Psoas muscle (tissue), 7 donors: ENCODE measurements at regions not wholly inside any gene's neighbourhood (a gene's known extent, or its start where the extent isn't known, plus 50 kb on each side); places are given as distances from the start of the nearest gene placed in this dataset.

Experiments
- ATAC-seq, 4 donors: fragments of 200-7000 bp; cut with Tn5 transposase; one replicate each; pipeline ENCODE4 v1.9.1; 2020; ENCODE audit warnings: moderate library complexity in 3 of 4, mild to moderate bottlenecking in 2 of 4
- DNase-seq, 2 donors: peaks; one replicate each; pipeline ENCODE4 v3.0.0-alpha.2; 2020
- H3K27ac ChIP-seq: fragments of 200-600 bp; one replicate; pipeline ENCODE4 v1.8.0; 2022
- H3K27me3 ChIP-seq, 3 donors: fragments of 200-600 bp in 1 of 3; one replicate each; pipeline versions ENCODE4 v1.6.1 to v1.8.0; 2013 to 2022; ENCODE audit warnings: low read length in 2 of 3, mild to moderate bottlenecking in 2 of 3, moderate library complexity in 1 of 3; ENCODE audit not compliant: insufficient read depth in 3 of 3
- H3K36me3 ChIP-seq, 2 donors: fragments of 200-600 bp in 1 of 2; one replicate each; pipeline versions ENCODE4 v1.6.1 to v1.8.0; 2013 to 2022; ENCODE audit warnings: low read depth in 1 of 2, mild to moderate bottlenecking in 1 of 2, moderate library complexity in 1 of 2; ENCODE audit not compliant: insufficient read depth in 1 of 2
- H3K4me1 ChIP-seq: fragments of 200-600 bp; one replicate; pipeline ENCODE4 v1.8.0; 2022
- H3K4me3 ChIP-seq: fragments of 200-600 bp; one replicate; pipeline ENCODE4 v1.8.0; 2022; ENCODE audit warnings: mild to moderate bottlenecking
- H3K9me3 ChIP-seq: fragments of 200-600 bp; one replicate; pipeline ENCODE4 v1.8.0; 2022
- WGBS, 3 donors: extraction: QIAGEN DNeasy Blood & Tissue Kit; methylation state at CpG; one replicate each; pipeline versions ENCODE4 v1.1.6 to v1.1.7; 2013; 5-methylcytosine and 5-hydroxymethylcytosine counted together
- intact Hi-C, 2 donors: fragments of 100-400 bp; cut with DNase I; formaldehyde crosslinking; loops; one replicate each; pipeline versions ENCODE4 v1.11.0 to v1.14.2; 2022
- TF ChIP-seq, protein P1 (sequence below): fragments of 200-600 bp; IDR thresholded peaks from one replicate; pipeline ENCODE4 v1.8.0; 2022; ENCODE audit warnings: antibody characterized with exemption
- donor health status: healthy with polysubstance abuse.
- donor health status: DM: no; HTN: no; CAD: no; lungs with moderate emphysema.
- donor health status: Bipolar disorder and iron deficiency.
- donor health status: healthy.
- donor health status: DM: yes; HTN: yes; CAD: no.
- donor health status: DM: no; HTN: no; CAD: no.
- donor health status: DM: yes; HTN: yes; CAD: no.

DNA sequence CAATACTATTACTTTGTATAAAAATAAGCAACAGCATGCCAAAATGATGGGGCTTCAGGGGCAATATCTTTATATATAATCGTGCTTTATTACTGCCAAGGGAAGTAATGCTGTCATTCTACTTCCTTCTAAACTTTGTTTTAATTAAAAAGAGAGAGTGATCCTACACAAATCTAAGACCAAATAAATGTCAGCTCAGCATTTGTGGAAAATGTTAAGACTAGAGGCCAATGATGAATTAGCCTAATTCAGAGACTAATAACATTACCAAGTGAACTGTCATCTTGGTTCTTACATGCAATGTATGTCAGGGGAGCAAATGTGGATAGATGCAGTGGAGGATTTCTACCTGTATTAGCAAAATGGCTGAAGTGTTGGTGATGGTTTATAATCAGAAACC lies 166.4 kb upstream of the PTCHD1 start:
- ATAC-seq (no peak), DNase-seq (no peak)
- Histone ChIP-seq H3K9me3 (no peaks in the 10 kb centered on the region), H3K27ac (no peak overlapping the region), H3K27me3 (peaks cover 0 to 3% (median 0%) of the 10 kb centered on the region in 3 donors), H3K4me1 (no peaks in the 10 kb centered on the region), H3K36me3 (no peaks in the 10 kb centered on the region), H3K4me3 (no peak overlapping the region)
- 46 to 82% (median 62%) methylated on average over 1 of the region's 1 CpG for WGBS, 3 donors
- TF ChIP-seq, protein P1, sequence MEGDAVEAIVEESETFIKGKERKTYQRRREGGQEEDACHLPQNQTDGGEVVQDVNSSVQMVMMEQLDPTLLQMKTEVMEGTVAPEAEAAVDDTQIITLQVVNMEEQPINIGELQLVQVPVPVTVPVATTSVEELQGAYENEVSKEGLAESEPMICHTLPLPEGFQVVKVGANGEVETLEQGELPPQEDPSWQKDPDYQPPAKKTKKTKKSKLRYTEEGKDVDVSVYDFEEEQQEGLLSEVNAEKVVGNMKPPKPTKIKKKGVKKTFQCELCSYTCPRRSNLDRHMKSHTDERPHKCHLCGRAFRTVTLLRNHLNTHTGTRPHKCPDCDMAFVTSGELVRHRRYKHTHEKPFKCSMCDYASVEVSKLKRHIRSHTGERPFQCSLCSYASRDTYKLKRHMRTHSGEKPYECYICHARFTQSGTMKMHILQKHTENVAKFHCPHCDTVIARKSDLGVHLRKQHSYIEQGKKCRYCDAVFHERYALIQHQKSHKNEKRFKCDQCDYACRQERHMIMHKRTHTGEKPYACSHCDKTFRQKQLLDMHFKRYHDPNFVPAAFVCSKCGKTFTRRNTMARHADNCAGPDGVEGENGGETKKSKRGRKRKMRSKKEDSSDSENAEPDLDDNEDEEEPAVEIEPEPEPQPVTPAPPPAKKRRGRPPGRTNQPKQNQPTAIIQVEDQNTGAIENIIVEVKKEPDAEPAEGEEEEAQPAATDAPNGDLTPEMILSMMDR, result no peak
- intact Hi-C loops, result no loop called here

DNA sequence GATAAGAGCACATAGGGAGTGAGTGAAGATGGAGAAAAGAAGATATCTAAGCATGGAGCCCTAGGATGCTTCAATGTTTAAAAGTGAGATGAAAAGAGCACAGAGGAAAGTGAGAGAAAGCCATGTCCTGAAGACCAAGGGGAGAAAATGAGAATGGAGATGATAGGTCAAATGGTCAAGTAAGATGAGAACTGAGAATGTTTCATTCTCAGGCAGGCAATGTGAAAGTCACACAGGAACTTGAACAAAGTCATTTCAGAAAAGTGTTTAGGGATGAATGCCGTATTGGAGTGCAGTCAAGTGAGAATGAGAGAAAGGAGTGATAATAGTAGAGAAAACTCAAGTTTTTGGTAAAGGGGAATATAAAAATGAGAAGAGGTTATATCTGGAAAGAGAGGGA lies 148.7 kb upstream of the PTCHD1 start:
- WGBS, 3 donors, result 81 to 88% (median 87%) methylated on average over 1 of the region's 1 CpG
- ATAC-seq (no peak), DNase-seq (no peak)
- TF ChIP-seq, protein P1, result no peak
- intact Hi-C loops, result no loop called here
- no peaks in the 10 kb centered on the region for H3K4me1 ChIP-seq
- H3K36me3 ChIP-seq, result no peaks in the 10 kb centered on the region
- H3K27ac ChIP-seq, result no peak overlapping the region
- H3K27me3 ChIP-seq, result no peaks in the 10 kb centered on the region
- no peaks in the 10 kb centered on the region for H3K9me3 ChIP-seq
- no peak overlapping the region for H3K4me3 ChIP-seq

DNA sequence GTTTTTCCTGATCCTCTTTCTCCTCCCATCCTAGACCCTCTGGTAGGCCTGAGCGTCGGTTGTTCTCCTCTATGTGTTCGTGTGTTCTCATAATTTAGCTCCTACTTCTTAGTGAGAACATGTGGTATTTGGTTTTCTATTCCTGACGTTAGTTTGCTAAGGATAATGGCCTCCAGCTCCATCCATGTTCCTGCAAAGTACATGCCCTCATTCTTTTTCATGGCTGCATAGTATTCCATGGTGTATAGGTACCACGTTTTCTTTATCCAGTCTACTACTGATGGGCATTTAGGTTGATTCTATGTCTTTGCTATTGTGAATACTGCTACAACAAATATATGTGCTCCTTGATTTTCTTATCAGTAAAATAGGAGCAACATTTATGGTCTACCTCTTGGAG lies 146.8 kb upstream of the PTCHD1 start:
- WGBS, 3 donors, result 88 to 95% (median 94%) methylated on average over 5 of the region's 5 CpGs
- TF ChIP-seq, protein P1, result no peak

DNA sequence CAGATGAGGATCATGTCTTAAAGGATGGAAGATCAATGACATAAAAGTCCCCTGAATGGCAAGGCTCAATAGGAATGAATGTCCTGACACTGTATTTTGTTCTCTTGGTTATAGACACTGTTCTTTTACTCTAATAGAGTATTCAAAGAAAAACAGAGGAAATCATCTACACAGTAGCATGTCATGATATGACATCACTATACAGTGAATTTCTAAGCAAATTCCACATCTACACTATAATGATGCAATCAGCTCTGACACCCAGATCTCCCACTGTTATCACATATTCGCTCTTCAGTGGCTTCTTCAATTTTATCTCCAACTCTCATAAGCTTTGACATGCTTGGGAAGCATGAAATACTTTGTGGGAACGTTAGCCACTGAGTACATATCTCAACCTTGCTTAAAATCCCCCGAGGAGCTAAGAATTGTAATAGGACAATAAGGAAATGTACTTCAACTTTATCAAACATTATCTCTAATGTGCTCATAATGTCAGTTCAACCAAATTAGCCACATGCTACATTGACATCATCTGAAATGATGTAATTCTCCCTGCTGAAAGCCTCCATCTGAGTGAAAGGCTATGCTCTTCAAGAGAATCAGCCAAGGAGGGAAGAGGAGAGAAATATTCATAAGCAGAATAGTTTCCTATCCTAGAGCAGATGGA lies 139.6 kb upstream of the PTCHD1 start:
- WGBS, 3 donors, result 49 to 73% (median 67%) methylated on average over 3 of the region's 3 CpGs
- intact Hi-C loops, result no loop called here
- no peaks in the 10 kb centered on the region for H3K27me3 ChIP-seq
- DNase-seq, result no peak
- no peak overlapping the region for H3K27ac ChIP-seq
- no peaks in the 10 kb centered on the region for H3K4me1 ChIP-seq
- no peak overlapping the region for H3K4me3 ChIP-seq
- no peak for ATAC-seq
- H3K9me3 ChIP-seq, result no peaks in the 10 kb centered on the region
- TF ChIP-seq, protein P1, result no peak
- H3K36me3 ChIP-seq, result no peaks in the 10 kb centered on the region

More for the DNA sequence above, 146.8 kb upstream of the PTCHD1 start:
- H3K9me3 ChIP-seq, result no peaks in the 10 kb centered on the region
- H3K27me3 ChIP-seq, result no peaks in the 10 kb centered on the region
- ATAC-seq (no peak), DNase-seq (no peak)
- no peak overlapping the region for H3K4me3 ChIP-seq
- no peak overlapping the region for H3K27ac ChIP-seq
- no peaks in the 10 kb centered on the region for H3K36me3 ChIP-seq
- no peaks in the 10 kb centered on the region for H3K4me1 ChIP-seq
- intact Hi-C loops, result no loop called here

DNA sequence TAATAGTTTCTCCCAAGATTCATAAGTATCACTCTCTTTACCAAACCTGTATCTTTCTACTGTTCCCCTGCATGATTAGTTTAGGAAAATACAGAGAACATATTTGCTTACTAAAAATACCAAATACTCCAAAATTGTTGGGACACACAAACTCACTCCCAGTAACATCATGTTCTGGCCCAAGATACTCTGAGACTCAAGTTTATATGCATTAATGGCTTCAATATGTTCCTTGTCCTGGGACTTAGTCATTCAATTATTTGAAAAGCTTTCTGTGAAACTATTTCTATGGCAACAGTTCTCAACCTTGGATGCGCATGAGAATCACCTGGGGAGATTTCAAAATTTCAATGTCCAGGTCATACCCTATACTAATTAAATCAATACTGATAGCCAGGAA lies 138.9 kb upstream of the PTCHD1 start:
- WGBS, 3 donors, result 90 to 96% (median 91%) methylated on average over 1 of the region's 1 CpG
- H3K4me1 ChIP-seq, result no peaks in the 10 kb centered on the region
- DNase-seq (no peak), ATAC-seq (no peak)
- H3K36me3 ChIP-seq, result no peaks in the 10 kb centered on the region
- no peak overlapping the region for H3K4me3 ChIP-seq
- TF ChIP-seq, protein P1, result no peak
- intact Hi-C loops, result no loop called here
- H3K27ac ChIP-seq, result no peak overlapping the region
- H3K27me3 ChIP-seq, result no peaks in the 10 kb centered on the region
- no peaks in the 10 kb centered on the region for H3K9me3 ChIP-seq
